Karpas-422 (cell line): ENCODE measurements at regions not wholly inside any gene's neighbourhood (a gene's known extent, or its start where the extent isn't known, plus 50 kb on each side); places are given as distances from the start of the nearest gene placed in this dataset.

Experiments used
- DNase-seq: peaks from one replicate; pipeline ENCODE4 v3.0.0-alpha.2; 2015
- H2AFZ ChIP-seq: fragments of 200-600 bp; sonication (generic); 2 replicates; pipeline ENCODE4 v1.6.1; 2014; ENCODE audit warnings: antibody characterized with exemption, low read length, mixed read lengths
- H3K27ac ChIP-seq: fragments of 200-600 bp; sonication (generic); 2 replicates; pipeline ENCODE4 v1.5.1; 2014; ENCODE audit warnings: mild to moderate bottlenecking, low read length, moderate library complexity
- H3K27me3 ChIP-seq: fragments of 200-600 bp; sonication (generic); 2 replicates; pipeline ENCODE4 v1.6.1; 2014; ENCODE audit warnings: low read length, mixed read lengths
- H3K36me3 ChIP-seq: fragments of 200-600 bp; sonication (generic); 2 replicates; pipeline ENCODE4 v1.6.1; 2014; ENCODE audit warnings: low read length, mixed read lengths; ENCODE audit not compliant: insufficient read depth
- H3K4me1 ChIP-seq: fragments of 200-600 bp; sonication (generic); 2 replicates; pipeline ENCODE4 v1.6.1; 2014; ENCODE audit warnings: mild to moderate bottlenecking, low read length, mixed read lengths
- H3K4me2 ChIP-seq: fragments of 200-600 bp; sonication (generic); 2 replicates; pipeline ENCODE4 v1.6.1; 2014; ENCODE audit warnings: low read length, low read depth, mild to moderate bottlenecking; ENCODE audit not compliant: poor library complexity, severe bottlenecking
- H3K4me3 ChIP-seq: fragments of 200-600 bp; sonication (generic); 2 replicates; pipeline ENCODE4 v1.5.1; 2014; ENCODE audit warnings: mild to moderate bottlenecking, antibody characterized with exemption, low read length, mixed read lengths
- H3K79me2 ChIP-seq: fragments of 200-600 bp; sonication (generic); 2 replicates; pipeline ENCODE4 v1.6.1; 2014; ENCODE audit warnings: mild to moderate bottlenecking, low read length, mixed read lengths
- H3K9ac ChIP-seq: fragments of 200-600 bp; sonication (generic); 2 replicates; pipeline ENCODE4 v1.6.0; 2014; ENCODE audit warnings: low read length
- H3K9me2 ChIP-seq: fragments of 200-600 bp; sonication (generic), shearing (Covaris generic); replicated peaks from 2 replicates; pipeline ENCODE4 v1.6.0; 2014; ENCODE audit warnings: mild to moderate bottlenecking, low read length, moderate library complexity; ENCODE audit not compliant: insufficient read depth
- H3K9me3 ChIP-seq: fragments of 300-700, 200-600 bp; sonication (generic); 2 replicates; pipeline ENCODE4 v1.6.1; 2014; ENCODE audit warnings: low read length, mixed read lengths
- H4K20me1 ChIP-seq: fragments of 200-600 bp; sonication (generic); 2 replicates; pipeline ENCODE4 v1.6.1; 2014; ENCODE audit warnings: mild to moderate bottlenecking, antibody characterized with exemption, low read length, low read depth; ENCODE audit not compliant: insufficient read depth

DNA sequence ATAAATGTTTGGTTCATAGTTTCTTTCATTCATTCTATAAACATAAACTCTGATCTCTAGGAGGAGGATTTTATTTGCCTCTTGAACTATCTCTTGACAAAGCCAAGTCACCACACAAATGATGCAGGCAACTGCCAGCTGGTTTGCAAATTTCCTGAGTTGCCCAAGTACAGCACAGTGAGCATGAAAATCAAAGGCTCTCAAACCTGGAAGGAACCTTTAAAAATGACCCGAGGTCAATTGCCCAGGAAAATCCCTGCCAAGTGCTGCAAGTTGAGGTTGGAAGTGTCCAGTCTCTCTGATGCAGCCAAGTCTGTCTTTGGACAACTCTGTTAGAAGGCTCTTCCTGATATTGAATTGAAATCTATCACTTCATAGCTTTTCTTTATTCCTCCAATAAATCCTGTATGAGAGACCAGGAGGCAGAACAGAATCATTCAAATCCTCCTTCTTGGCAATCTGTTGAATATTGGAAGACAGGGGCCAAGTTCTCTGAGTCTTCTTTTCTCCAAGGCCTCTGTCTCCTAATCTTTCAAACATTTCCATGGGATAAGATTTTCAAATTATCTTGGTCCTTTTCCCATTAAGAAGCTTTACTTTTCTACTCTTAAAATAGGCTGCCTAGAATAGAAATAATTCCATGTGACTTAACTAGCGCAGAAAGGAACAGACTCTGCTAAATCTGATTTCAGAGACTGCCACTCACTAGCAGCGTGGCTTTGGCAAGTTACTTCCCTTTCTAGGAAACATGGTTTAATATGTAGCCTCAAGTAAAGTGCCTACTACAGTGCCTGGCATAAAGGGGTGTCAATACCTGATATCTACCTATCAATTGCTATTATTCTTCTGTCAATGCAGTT, 159.2 kb downstream of the SNX18 start:
- Histone ChIP-seq H3K4me3 (no peak overlapping the region), H4K20me1 (no peaks in the 10 kb centered on the region), H3K79me2 (no peaks in the 10 kb centered on the region), H2AFZ (no peak overlapping the region), H3K27me3 (peaks cover 2% of the 10 kb centered on the region; the same call in 1 of the 2 replicates), H3K9ac (no peak overlapping the region), H3K4me2 (no peak overlapping the region), H3K36me3 (no peaks in the 10 kb centered on the region), H3K27ac (no peak overlapping the region), H3K9me3 (peaks cover 4% of the 10 kb centered on the region; the same call in 1 of the 2 replicates), H3K9me2 (no peaks in the 10 kb centered on the region), H3K4me1 (no peaks in the 10 kb centered on the region)
- no peak for DNase-seq

DNA sequence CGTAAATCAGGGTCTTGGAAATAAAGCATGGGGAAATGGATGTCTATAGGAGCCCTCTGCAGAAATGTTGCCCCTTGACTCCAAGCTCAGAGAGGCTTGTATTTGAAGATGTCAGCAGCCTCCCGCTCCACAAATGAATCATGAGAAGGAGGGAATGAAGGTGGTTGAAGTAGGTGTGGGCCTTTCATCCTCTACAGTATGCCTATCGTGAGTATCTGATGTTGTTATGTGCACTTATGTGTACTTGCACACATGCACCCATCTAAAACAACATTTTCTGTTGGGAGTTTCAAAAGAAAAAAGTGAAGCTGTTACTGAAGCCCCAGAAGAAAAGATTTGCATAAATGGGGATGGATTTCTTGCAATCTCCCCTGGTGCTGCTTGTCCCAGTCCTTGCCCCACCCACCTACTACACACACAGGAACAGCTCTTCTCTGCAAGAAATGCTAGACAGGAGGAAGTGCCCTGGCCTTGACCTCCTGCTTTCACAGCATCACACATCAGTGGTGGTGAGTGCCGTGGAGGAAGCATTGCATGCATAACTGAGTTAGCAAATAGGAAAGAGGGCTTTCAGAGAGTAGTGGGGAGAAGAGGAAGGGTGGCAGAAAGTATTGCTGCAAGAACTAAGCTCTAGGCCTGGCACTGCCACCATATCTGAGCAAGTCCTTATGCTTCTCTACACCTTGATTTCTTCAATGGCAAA, 156.1 kb downstream of the SNX18 start:
- no peaks in the 10 kb centered on the region for H3K79me2 ChIP-seq
- no peak for DNase-seq
- H3K9me3 ChIP-seq = peaks cover 4% of the 10 kb centered on the region; the same call in 1 of the 2 replicates
- no peak overlapping the region for H3K4me3 ChIP-seq
- H3K4me2 ChIP-seq = no peak overlapping the region
- H3K9me2 ChIP-seq = no peaks in the 10 kb centered on the region
- no peaks in the 10 kb centered on the region for H3K36me3 ChIP-seq
- no peaks in the 10 kb centered on the region for H4K20me1 ChIP-seq
- no peaks in the 10 kb centered on the region for H3K4me1 ChIP-seq
- no peak overlapping the region for H3K9ac ChIP-seq
- H3K27ac ChIP-seq = no peak overlapping the region
- H3K27me3 ChIP-seq = peaks cover 2% of the 10 kb centered on the region; the same call in 1 of the 2 replicates
- no peak overlapping the region for H2AFZ ChIP-seq

DNA sequence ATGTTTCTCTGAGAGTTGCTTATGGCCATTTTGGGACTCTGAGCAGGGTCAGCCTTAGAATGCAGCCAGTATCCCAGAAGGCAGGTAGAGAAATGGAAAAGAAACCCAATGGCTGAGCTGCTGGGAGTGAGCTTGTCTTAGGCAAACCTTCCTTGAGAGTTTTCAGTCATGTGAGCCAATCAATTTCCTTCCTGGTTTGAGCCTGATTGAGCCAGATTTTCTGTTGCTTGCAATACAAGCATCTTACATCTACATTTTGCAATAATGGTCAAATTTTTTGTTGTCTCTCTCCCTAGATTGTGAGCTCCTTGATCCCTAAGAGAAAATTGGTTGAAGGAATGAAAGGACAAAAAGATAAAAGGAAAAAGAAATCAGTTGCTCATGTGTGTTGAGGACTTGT, 155.3 kb downstream of the SNX18 start:
- DNase-seq = no peak
- no peaks in the 10 kb centered on the region for H3K36me3 ChIP-seq
- H3K9ac ChIP-seq = no peak overlapping the region
- H3K9me3 ChIP-seq = peaks cover 4% of the 10 kb centered on the region; the same call in 1 of the 2 replicates
- peaks cover 2% of the 10 kb centered on the region; the same call in 1 of the 2 replicates for H3K27me3 ChIP-seq
- no peak overlapping the region for H2AFZ ChIP-seq
- H3K9me2 ChIP-seq = no peaks in the 10 kb centered on the region
- no peaks in the 10 kb centered on the region for H3K79me2 ChIP-seq
- H3K27ac ChIP-seq = no peak overlapping the region
- H3K4me3 ChIP-seq = no peak overlapping the region
- no peaks in the 10 kb centered on the region for H4K20me1 ChIP-seq
- no peaks in the 10 kb centered on the region for H3K4me1 ChIP-seq
- H3K4me2 ChIP-seq = no peak overlapping the region

DNA sequence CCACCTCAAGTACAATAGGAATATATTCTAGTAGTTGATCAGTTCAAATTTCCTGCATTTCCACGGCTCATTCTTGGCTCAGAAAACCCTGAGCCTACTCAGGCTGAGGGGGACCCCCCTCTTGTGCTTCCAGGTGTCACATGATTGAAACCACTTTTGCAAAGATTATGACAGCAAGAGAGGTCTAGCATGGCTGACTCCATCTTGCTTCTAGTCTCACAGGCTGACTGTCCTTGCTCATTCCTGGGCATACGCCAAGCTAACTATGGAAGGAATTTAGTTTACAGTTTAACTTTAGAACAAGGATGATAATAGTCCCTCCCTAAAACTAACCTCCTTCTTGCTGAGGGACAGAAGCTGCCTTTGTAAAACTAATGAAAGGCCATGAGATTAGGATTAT, 154.1 kb downstream of the SNX18 start:
- Histone ChIP-seq H3K79me2 (no peaks in the 10 kb centered on the region), H3K9me3 (peaks cover 4% of the 10 kb centered on the region; the same call in 1 of the 2 replicates), H2AFZ (no peak overlapping the region), H3K4me3 (no peak overlapping the region), H3K4me1 (no peaks in the 10 kb centered on the region), H3K27ac (no peak overlapping the region), H3K27me3 (peaks cover 2% of the 10 kb centered on the region; the same call in 1 of the 2 replicates), H3K9ac (no peak overlapping the region), H4K20me1 (no peaks in the 10 kb centered on the region), H3K9me2 (no peaks in the 10 kb centered on the region), H3K4me2 (no peak overlapping the region), H3K36me3 (no peaks in the 10 kb centered on the region)
- no peak for DNase-seq

DNA sequence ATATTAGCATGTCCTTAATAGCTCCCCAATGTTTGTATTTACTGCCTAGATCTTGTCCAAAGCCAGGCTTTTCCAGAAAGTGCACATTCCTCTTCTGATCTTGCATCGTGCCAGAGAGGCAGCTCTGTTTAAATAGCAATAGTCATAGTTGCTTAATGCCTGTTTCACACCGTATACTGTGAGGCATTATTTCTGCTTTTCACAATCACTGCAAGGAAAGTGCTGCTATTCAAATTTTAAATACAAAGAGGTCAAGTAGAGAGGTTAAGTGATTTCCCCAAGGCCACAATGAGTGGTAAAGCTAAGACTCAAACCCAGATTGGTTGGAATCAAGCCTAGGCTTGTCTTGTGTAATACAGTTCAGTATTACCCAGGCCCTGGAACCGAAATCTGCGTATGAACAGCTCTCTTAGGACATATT, 153.6 kb downstream of the SNX18 start:
- Histone ChIP-seq H3K27ac (no peak overlapping the region), H3K4me1 (no peaks in the 10 kb centered on the region)

DNA sequence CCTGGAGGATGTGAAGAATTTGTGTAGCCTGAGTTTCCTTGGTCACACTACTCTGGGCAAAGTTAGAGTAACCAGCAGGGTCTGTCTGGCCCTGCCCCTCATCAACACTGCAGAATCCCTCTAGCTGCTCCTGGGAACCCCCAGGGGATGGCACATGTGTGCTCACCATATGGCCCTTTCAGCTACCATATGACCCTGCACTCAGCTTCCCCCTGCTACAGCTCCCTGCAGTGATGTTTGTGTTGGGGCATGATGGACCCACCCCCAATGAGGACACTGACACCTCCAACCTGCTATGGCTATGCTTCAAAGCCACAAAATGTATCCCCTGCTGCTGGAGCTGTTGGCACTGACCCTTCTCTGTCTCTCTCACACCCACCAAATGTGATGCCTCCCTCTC, 152.7 kb downstream of the SNX18 start:
- no peaks in the 10 kb centered on the region for H4K20me1 ChIP-seq
- no peaks in the 10 kb centered on the region for H3K36me3 ChIP-seq
- H3K27ac ChIP-seq = no peak overlapping the region
- no peaks in the 10 kb centered on the region for H3K4me1 ChIP-seq
- no peak overlapping the region for H3K4me2 ChIP-seq
- peaks cover 2% of the 10 kb centered on the region; the same call in 1 of the 2 replicates for H3K27me3 ChIP-seq
- DNase-seq = no peak
- no peaks in the 10 kb centered on the region for H3K9me2 ChIP-seq
- H3K4me3 ChIP-seq = no peak overlapping the region
- H3K9me3 ChIP-seq = peaks cover 4% of the 10 kb centered on the region; the same call in 1 of the 2 replicates
- no peak overlapping the region for H2AFZ ChIP-seq
- no peaks in the 10 kb centered on the region for H3K79me2 ChIP-seq
- no peak overlapping the region for H3K9ac ChIP-seq

More for the DNA sequence above, 153.6 kb downstream of the SNX18 start:
- H3K79me2 ChIP-seq = no peaks in the 10 kb centered on the region
- peaks cover 2% of the 10 kb centered on the region; the same call in 1 of the 2 replicates for H3K27me3 ChIP-seq
- H3K9me3 ChIP-seq = peaks cover 4% of the 10 kb centered on the region; the same call in 1 of the 2 replicates
- no peak overlapping the region for H3K4me2 ChIP-seq
- DNase-seq = no peak
- H2AFZ ChIP-seq = no peak overlapping the region
- H3K9me2 ChIP-seq = no peaks in the 10 kb centered on the region
- H3K36me3 ChIP-seq = no peaks in the 10 kb centered on the region
- no peak overlapping the region for H3K9ac ChIP-seq
- no peaks in the 10 kb centered on the region for H4K20me1 ChIP-seq
- H3K4me3 ChIP-seq = no peak overlapping the region

DNA sequence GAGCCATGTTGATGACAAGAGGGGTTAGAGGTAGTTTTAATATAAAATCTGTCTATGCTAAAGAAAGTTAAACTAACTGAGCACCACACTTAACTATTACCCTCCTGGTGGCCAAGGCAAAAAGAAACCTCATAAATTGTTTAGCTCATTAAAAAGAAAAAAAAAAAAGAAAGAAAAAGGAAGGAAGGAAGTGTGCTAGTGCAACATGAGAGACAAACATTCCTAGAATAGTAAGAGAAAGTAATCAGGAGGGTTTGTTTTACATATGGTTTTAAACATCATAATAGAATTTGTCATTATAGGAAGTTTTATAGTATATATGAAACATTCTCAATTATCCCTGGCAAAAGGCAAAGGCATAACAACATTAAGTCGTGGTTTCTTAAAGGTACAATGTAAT, 152.3 kb downstream of the SNX18 start:
- no peak for DNase-seq
- Histone ChIP-seq H2AFZ (no peak overlapping the region), H4K20me1 (no peaks in the 10 kb centered on the region), H3K9me2 (no peaks in the 10 kb centered on the region), H3K9me3 (peaks cover 4% of the 10 kb centered on the region; the same call in 1 of the 2 replicates), H3K4me2 (no peak overlapping the region), H3K4me3 (no peak overlapping the region), H3K4me1 (no peaks in the 10 kb centered on the region), H3K9ac (no peak overlapping the region), H3K27me3 (peaks cover 2% of the 10 kb centered on the region; the same call in 1 of the 2 replicates), H3K27ac (no peak overlapping the region), H3K79me2 (no peaks in the 10 kb centered on the region), H3K36me3 (no peaks in the 10 kb centered on the region)

DNA sequence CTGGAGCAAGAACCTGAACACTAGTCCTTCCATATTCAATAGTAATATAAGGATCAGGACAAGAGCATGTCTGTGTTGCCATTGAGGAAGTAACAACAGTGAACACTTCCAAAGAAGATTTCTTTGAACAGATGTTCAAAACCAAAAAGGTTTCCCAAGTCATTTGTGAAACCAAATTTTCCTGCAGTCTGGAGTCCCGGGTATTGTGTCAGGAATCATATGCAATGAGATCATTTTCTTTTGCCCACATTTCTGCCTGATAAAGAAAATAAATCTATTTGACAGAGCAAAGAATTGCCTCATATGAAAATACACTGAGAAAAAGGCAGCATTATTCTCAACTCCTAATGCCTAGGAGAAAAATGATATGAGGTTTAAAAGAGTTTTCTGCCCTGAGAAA, 151.7 kb downstream of the SNX18 start:
- no peak overlapping the region for H3K4me2 ChIP-seq
- DNase-seq = no peak
- no peaks in the 10 kb centered on the region for H3K36me3 ChIP-seq

More for the DNA sequence above, 151.7 kb downstream of the SNX18 start:
- H3K79me2 ChIP-seq = no peaks in the 10 kb centered on the region
- no peaks in the 10 kb centered on the region for H3K4me1 ChIP-seq
- no peak overlapping the region for H3K4me3 ChIP-seq
- H3K9me2 ChIP-seq = no peaks in the 10 kb centered on the region
- peaks cover 4% of the 10 kb centered on the region; the same call in 1 of the 2 replicates for H3K9me3 ChIP-seq
- no peak overlapping the region for H3K27ac ChIP-seq
- no peaks in the 10 kb centered on the region for H4K20me1 ChIP-seq
- no peak overlapping the region for H3K9ac ChIP-seq
- H3K27me3 ChIP-seq = peaks cover 2% of the 10 kb centered on the region; the same call in 1 of the 2 replicates
- H2AFZ ChIP-seq = no peak overlapping the region
